ENCODE measurements at regions not wholly inside any gene's neighbourhood (a gene's known extent, or its start where the extent isn't known, plus 50 kb on each side); places are given as distances from the start of the nearest gene placed in this dataset.

GRCh38 chr5:173802670-173803165 lies 85.4 kb upstream of the CPEB4 start:
- H3K4me3 ChIP-seq (ENCODE audit: low read length): no peak overlapping the region
- H3K9me3 ChIP-seq (ENCODE audit: insufficient read depth, low read depth, low read length): peaks cover 7% of the 10 kb centered on the region; the same call in 1 of the 2 replicates
- H3K4me1 ChIP-seq (ENCODE audit: insufficient read depth, low read length): no peaks in the 10 kb centered on the region
- no peaks in the 10 kb centered on the region for H3K27me3 ChIP-seq (ENCODE audit: insufficient read depth, low read length)
- H3K9ac ChIP-seq (ENCODE audit: low read depth, low read length): no peak overlapping the region
- H3K27ac ChIP-seq (ENCODE audit: low read length): no peak overlapping the region
- no peaks in the 10 kb centered on the region for H3K36me3 ChIP-seq (ENCODE audit: insufficient read depth, low read depth, low read length)

DNA sequence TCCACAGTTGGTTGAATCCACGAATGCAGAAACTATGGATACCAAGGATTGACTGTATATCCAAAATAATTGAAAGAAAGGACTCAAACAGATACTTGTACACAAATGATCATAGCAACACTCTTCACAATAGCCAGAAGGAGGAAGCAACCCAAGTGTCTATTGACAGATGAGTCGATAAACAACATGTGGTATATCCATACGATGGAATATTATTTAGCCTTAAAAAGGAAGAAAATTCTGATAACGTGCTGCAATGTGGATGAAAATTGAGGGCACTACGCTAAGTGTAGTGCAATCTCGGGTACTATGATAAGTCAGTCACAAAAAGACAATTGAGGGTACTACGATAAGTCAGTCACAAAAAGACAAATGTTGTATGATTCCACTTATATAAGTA lies 83.6 kb upstream of the CPEB4 start:
- Histone ChIP-seq H3K9ac (ENCODE audit: low read depth, low read length) (no peak overlapping the region), H3K27me3 (ENCODE audit: insufficient read depth, low read length) (no peaks in the 10 kb centered on the region), H3K4me1 (ENCODE audit: insufficient read depth, low read length) (no peaks in the 10 kb centered on the region), H3K36me3 (ENCODE audit: insufficient read depth, low read depth, low read length) (no peaks in the 10 kb centered on the region), H3K9me3 (ENCODE audit: insufficient read depth, low read depth, low read length) (peaks cover 7% of the 10 kb centered on the region; the same call in 1 of the 2 replicates), H3K4me3 (ENCODE audit: low read length) (no peak overlapping the region), H3K27ac (ENCODE audit: low read length) (no peak overlapping the region)

DNA sequence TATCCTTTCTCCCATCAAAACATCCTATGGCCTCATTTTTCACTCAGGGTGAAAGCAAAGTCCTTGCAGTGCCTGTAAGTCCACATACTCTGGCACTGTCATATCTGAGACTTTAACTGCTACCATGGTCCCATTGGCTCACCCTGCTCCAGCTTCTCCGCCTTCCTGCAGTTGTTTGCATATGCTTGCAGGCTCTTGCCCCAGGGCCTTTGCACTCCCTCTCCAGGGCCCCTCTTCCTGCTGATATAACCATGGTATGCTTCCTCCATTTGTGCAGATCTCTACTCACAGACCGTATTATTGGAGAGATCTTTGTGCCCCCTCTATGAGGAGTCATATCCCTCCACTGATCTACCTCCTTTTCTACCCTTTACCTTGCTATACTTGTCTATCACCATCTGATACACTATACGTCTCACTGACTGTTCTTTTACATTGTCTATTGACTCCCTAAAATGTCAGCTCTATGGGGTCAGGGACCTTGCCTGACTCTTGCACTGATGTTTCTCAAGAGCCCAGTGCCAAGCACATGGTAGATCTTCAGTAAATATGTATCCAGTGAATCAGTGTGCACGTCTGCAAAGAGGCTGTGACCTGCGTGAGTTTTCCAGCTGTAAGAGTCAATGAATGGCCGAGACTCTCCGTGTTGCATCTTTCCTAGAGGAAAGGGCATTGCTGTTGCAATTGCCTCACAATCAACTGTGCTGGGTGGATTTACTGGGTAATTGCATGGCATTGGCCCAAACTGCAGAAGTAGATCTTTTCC lies 81.7 kb upstream of the CPEB4 start:
- no peaks in the 10 kb centered on the region for H3K36me3 ChIP-seq (ENCODE audit: insufficient read depth, low read depth, low read length)
- peaks cover 7% of the 10 kb centered on the region; the same call in 1 of the 2 replicates for H3K9me3 ChIP-seq (ENCODE audit: insufficient read depth, low read depth, low read length)
- H3K9ac ChIP-seq (ENCODE audit: low read depth, low read length): no peak overlapping the region
- no peaks in the 10 kb centered on the region for H3K4me1 ChIP-seq (ENCODE audit: insufficient read depth, low read length)
- no peak overlapping the region for H3K27ac ChIP-seq (ENCODE audit: low read length)
- H3K4me3 ChIP-seq (ENCODE audit: low read length): no peak overlapping the region
- no peaks in the 10 kb centered on the region for H3K27me3 ChIP-seq (ENCODE audit: insufficient read depth, low read length)

DNA sequence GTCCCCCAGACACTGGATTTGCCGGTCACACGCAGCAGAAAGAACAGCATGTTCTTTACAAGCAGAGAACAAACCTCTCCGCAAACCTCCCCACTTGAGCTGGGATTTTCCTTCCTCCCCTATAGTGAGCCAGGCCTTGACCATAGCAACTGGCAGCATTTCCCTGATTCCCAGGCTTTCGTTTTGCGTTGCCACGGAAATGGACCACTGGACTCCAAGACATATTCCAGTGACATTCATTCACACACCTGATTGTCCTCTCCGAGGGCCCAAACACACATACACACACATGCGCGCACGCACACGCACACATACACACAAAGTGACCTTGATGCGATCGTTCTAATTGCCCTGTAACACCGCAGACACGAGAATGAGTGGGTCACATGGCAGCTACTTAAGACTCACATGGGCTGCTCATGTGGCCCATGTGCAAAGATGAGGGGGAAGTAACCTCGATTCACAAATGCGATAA lies 80.9 kb upstream of the CPEB4 start:
- no peaks in the 10 kb centered on the region for H3K36me3 ChIP-seq (ENCODE audit: insufficient read depth, low read depth, low read length)
- H3K9ac ChIP-seq (ENCODE audit: low read depth, low read length): no peak overlapping the region
- H3K4me1 ChIP-seq (ENCODE audit: insufficient read depth, low read length): no peaks in the 10 kb centered on the region
- no peak overlapping the region for H3K4me3 ChIP-seq (ENCODE audit: low read length)
- no peak overlapping the region for H3K27ac ChIP-seq (ENCODE audit: low read length)
- peaks cover 7% of the 10 kb centered on the region; the same call in 1 of the 2 replicates for H3K9me3 ChIP-seq (ENCODE audit: insufficient read depth, low read depth, low read length)
- H3K27me3 ChIP-seq (ENCODE audit: insufficient read depth, low read length): no peaks in the 10 kb centered on the region

DNA sequence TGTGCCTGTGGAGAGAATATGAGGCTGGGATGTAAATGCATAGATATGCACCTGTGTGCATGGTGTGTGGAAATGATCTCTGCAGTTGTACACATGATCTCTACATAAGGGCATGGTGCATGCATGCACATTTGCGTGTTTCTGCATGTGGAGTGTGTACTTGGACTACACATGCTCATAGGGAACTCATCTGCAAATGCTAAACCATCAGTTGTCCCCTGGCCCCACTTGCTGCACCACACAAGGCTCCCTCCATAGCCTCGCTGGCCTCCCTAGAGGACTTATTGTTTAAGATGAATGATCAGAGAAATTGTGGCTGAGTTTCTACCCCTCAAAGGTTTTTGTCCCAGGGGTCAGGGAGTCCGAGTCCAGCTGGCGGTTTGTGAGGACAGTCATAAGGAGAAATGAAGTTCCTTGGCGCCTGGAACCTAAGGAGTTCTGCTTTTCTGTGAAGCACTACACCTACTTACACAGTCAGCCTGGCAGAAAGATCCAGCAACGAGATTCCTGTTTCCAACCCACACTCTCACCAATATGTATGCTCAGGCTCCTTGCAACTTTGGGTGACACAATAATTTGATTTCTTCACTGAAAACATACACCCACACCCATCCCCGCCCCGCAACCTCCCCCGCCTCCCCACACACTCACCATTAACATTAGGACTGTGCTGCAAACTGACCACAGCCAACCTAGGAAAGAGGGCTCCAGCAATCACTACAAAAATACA lies 79.9 kb upstream of the CPEB4 start:
- Histone ChIP-seq H3K27me3 (ENCODE audit: insufficient read depth, low read length) (no peaks in the 10 kb centered on the region), H3K9ac (ENCODE audit: low read depth, low read length) (no peak overlapping the region), H3K9me3 (ENCODE audit: insufficient read depth, low read depth, low read length) (peaks cover 7% of the 10 kb centered on the region; the same call in 1 of the 2 replicates), H3K4me1 (ENCODE audit: insufficient read depth, low read length) (no peaks in the 10 kb centered on the region), H3K36me3 (ENCODE audit: insufficient read depth, low read depth, low read length) (no peaks in the 10 kb centered on the region), H3K27ac (ENCODE audit: low read length) (no peak overlapping the region), H3K4me3 (ENCODE audit: low read length) (no peak overlapping the region)

- Histone ChIP-seq H3K4me3 (ENCODE audit: low read length) (no peak overlapping the region), H3K27ac (ENCODE audit: low read length) (no peak overlapping the region), H3K9ac (ENCODE audit: low read depth, low read length) (no peak overlapping the region), H3K4me1 (ENCODE audit: insufficient read depth, low read length) (no peaks in the 10 kb centered on the region), H3K27me3 (ENCODE audit: insufficient read depth, low read length) (no peaks in the 10 kb centered on the region), H3K9me3 (ENCODE audit: insufficient read depth, low read depth, low read length) (peaks cover 7% of the 10 kb centered on the region; the same call in 1 of the 2 replicates), H3K36me3 (ENCODE audit: insufficient read depth, low read depth, low read length) (no peaks in the 10 kb centered on the region)
These were observed 79.1 kb upstream of the CPEB4 start for GRCh38 chr5:173809014-173809413.

DNA sequence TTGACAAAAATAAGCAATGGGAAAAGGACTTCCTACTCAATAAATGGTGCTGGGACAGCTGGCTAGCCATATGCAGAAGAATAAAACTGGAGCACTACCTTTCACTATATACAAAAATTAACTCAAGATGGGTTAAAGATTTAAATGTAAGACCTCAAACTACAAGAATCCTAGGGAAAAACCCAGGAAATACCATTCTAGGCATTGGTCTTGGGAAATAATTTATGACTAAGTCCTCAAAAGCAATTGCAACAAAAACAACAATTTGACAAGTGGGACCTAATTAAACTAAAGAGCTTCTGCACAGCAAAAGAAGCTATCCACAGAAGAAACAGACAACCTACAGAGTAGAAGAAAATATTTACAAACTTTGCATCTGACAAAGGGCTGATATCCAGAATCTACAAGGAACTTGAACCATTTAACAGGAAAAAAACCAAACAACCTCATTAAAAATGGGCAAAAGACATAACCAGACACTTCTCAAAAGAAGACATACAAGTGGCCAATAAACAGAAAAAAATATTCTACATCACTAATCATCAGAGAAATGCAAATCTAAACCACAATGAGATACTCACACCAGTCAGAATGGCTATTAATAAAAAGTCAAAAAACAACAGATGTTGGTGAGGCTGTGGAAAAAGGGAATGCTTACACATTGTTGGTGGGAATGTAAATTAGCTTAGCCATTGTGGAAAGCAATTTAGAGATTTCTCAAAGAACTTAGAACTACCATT lies 75.2 kb upstream of the CPEB4 start:
- no peaks in the 10 kb centered on the region for H3K36me3 ChIP-seq (ENCODE audit: insufficient read depth, low read depth, low read length)
- no peak overlapping the region for H3K9ac ChIP-seq (ENCODE audit: low read depth, low read length)
- H3K9me3 ChIP-seq (ENCODE audit: insufficient read depth, low read depth, low read length): no peaks in the 10 kb centered on the region
- H3K4me3 ChIP-seq (ENCODE audit: low read length): no peak overlapping the region
- no peaks in the 10 kb centered on the region for H3K27me3 ChIP-seq (ENCODE audit: insufficient read depth, low read length)
- H3K27ac ChIP-seq (ENCODE audit: low read length): no peak overlapping the region
- H3K4me1 ChIP-seq (ENCODE audit: insufficient read depth, low read length): no peaks in the 10 kb centered on the region

DNA sequence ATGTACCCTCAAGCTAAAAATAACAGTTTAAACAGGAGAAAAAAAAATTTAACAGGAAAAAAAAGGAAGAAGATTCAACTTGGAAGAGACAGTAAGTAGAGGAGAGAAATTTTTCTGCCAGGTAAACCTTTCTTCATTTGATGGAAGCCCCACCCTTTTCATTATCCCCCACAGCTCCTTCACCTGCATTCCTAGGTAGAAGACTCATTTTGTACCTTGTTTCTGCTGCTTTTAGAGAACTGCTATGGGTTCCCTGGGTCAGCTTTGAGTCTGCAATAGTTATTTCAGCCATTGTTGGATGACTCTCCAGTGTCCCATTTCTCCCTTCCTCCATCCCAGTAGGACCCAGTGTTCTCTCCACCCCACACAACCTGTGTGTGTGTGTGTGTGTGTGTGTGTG lies 74.1 kb upstream of the CPEB4 start:
- Histone ChIP-seq H3K4me3 (ENCODE audit: low read length) (no peak overlapping the region), H3K9me3 (ENCODE audit: insufficient read depth, low read depth, low read length) (no peaks in the 10 kb centered on the region), H3K4me1 (ENCODE audit: insufficient read depth, low read length) (no peaks in the 10 kb centered on the region), H3K27ac (ENCODE audit: low read length) (no peak overlapping the region), H3K9ac (ENCODE audit: low read depth, low read length) (no peak overlapping the region), H3K27me3 (ENCODE audit: insufficient read depth, low read length) (no peaks in the 10 kb centered on the region), H3K36me3 (ENCODE audit: insufficient read depth, low read depth, low read length) (no peaks in the 10 kb centered on the region)

- H3K4me3 ChIP-seq (ENCODE audit: low read length): no peak overlapping the region
- peaks cover 4% of the 10 kb centered on the region; the same call in 1 of the 2 replicates for H3K9me3 ChIP-seq (ENCODE audit: insufficient read depth, low read depth, low read length)
- H3K4me1 ChIP-seq (ENCODE audit: insufficient read depth, low read length): no peaks in the 10 kb centered on the region
- H3K36me3 ChIP-seq (ENCODE audit: insufficient read depth, low read depth, low read length): no peaks in the 10 kb centered on the region
- H3K9ac ChIP-seq (ENCODE audit: low read depth, low read length): no peak overlapping the region
- H3K27ac ChIP-seq (ENCODE audit: low read length): no peak overlapping the region
- H3K27me3 ChIP-seq (ENCODE audit: insufficient read depth, low read length): no peaks in the 10 kb centered on the region
These were observed 72.6 kb upstream of the CPEB4 start for GRCh38 chr5:173815571-173815970.

- H3K36me3 ChIP-seq (ENCODE audit: insufficient read depth, low read depth, low read length): no peaks in the 10 kb centered on the region
- H3K27ac ChIP-seq (ENCODE audit: low read length): no peak overlapping the region
- H3K27me3 ChIP-seq (ENCODE audit: insufficient read depth, low read length): no peaks in the 10 kb centered on the region
- H3K9ac ChIP-seq (ENCODE audit: low read depth, low read length): no peak overlapping the region
- H3K4me3 ChIP-seq (ENCODE audit: low read length): no peak overlapping the region
- peaks cover 4% of the 10 kb centered on the region; the same call in 1 of the 2 replicates for H3K9me3 ChIP-seq (ENCODE audit: insufficient read depth, low read depth, low read length)
- H3K4me1 ChIP-seq (ENCODE audit: insufficient read depth, low read length): 0 out of 2 replicates have a peak, but pooled peaks cover 3% of the 10 kb centered on the region
These were observed 71.4 kb upstream of the CPEB4 start for GRCh38 chr5:173816728-173817127.

DNA sequence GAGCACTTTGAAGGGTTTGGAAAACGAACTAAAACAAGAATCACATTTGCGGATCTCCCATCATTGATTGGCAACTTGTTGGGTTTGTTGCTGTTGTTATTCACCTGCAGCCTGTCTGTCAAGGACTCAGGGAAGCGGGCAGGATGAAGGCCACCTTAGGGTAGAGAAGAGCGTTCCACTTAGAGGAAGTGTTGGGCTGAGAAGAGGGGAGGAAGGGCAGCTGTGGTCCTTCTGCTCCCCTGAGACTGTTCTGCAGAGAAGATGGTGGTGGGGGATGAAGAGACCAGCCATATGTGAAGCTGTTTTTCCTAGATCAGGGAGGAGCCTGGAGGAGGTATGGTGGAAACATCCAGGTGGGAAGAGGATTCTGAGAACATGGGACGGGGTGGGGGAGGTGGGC lies 70.6 kb upstream of the CPEB4 start:
- Histone ChIP-seq H3K9ac (ENCODE audit: low read depth, low read length) (no peak overlapping the region), H3K4me1 (ENCODE audit: insufficient read depth, low read length) (0 out of 2 replicates have a peak, but pooled peaks cover 3% of the 10 kb centered on the region), H3K4me3 (ENCODE audit: low read length) (no peak overlapping the region), H3K9me3 (ENCODE audit: insufficient read depth, low read depth, low read length) (peaks cover 4% of the 10 kb centered on the region; the same call in 1 of the 2 replicates), H3K36me3 (ENCODE audit: insufficient read depth, low read depth, low read length) (no peaks in the 10 kb centered on the region), H3K27me3 (ENCODE audit: insufficient read depth, low read length) (no peaks in the 10 kb centered on the region), H3K27ac (ENCODE audit: low read length) (no peak overlapping the region)
